H1 (cell line): ENCODE measurements at regions not wholly inside any gene's neighbourhood (a gene's known extent, or its start where the extent isn't known, plus 50 kb on each side); places are given as distances from the start of the nearest gene placed in this dataset.
A peak's percentile ranks its signal among the peaks of the same experiment; 100 is the strongest.

Experiments used
- CTCF ChIA-PET: fragments of 300-600 bp; sonication (Branson Sonifier 250); formaldehyde crosslinking; loops from one replicate; lab custom pipeline; 2021; ENCODE audit not compliant: partially characterized antibody; lab: Charles Lee
- POLR2A ChIA-PET: fragments of 300-600 bp; sonication (Branson Sonifier 250); formaldehyde crosslinking; loops from one replicate; lab custom pipeline; 2021; ENCODE audit warnings: inconsistent platforms; ENCODE audit not compliant: partially characterized antibody; lab: Charles Lee
- DNase-seq, 2 experiments: peaks; one replicate each; pipeline versions ENCODE4 v3.0.0 to v3.0.0-alpha.2; 2010 to 2022; ENCODE audit warnings: low spot score in 2 of 2, low read depth in 1 of 2, mixed read lengths in 1 of 2
- FAIRE-seq: peaks from 2 replicates; lab custom pipeline; 2011; peaks lifted over from hg19 to GRCh38; lab: Jason Lieb, UNC
- H2AFZ ChIP-seq: 2 replicates; pipeline ENCODE4 v1.8.1; 2012; ENCODE audit warnings: low read length, inconsistent platforms
- H2AK5ac ChIP-seq: 2 replicates; pipeline ENCODE4 v1.6.1; 2013; ENCODE audit warnings: low read depth, low read length
- H2BK120ac ChIP-seq: replicated peaks from 2 replicates; pipeline ENCODE3; 2013; ENCODE audit warnings: low read depth, low read length, inconsistent platforms
- H2BK12ac ChIP-seq: 2 replicates; pipeline ENCODE4 v1.6.1; 2013; ENCODE audit warnings: low read depth, low read length
- H2BK15ac ChIP-seq: 2 replicates; pipeline ENCODE4 v1.6.1; 2013; ENCODE audit warnings: low read length
- H2BK20ac ChIP-seq: 2 replicates; pipeline ENCODE4 v1.6.1; 2013; ENCODE audit warnings: low read length
- H2BK5ac ChIP-seq: 2 replicates; pipeline ENCODE4 v1.6.1; 2013; ENCODE audit warnings: low read depth, low read length
- H3K14ac ChIP-seq: 2 replicates; pipeline ENCODE4 v1.6.1; 2013; ENCODE audit warnings: inconsistent platforms; ENCODE audit not compliant: insufficient read length
- H3K18ac ChIP-seq: 2 replicates; pipeline ENCODE4 v1.6.1; 2013; ENCODE audit warnings: low read length; ENCODE audit errors: extremely low read depth
- H3K23ac ChIP-seq: 2 replicates; pipeline ENCODE4 v1.6.1; 2013; ENCODE audit warnings: inconsistent platforms; ENCODE audit not compliant: insufficient read length
- H3K23me2 ChIP-seq: 2 replicates; pipeline ENCODE4 v1.6.1; 2013; ENCODE audit warnings: low read depth, low read length
- H3K27ac ChIP-seq: 2 replicates; pipeline ENCODE4 v1.6.1; 2011; ENCODE audit warnings: low read depth, low read length, inconsistent platforms
- H3K27me3 ChIP-seq, 4 experiments: replicated peaks in 1 of 4; 1 replicate in 1 of 4; 2 replicates in 3 of 4; pipeline versions ENCODE4 v1.6.1 to v1.8.1; 2011 to 2013; ENCODE audit warnings: low read length in 3 of 4, mild to moderate bottlenecking in 3 of 4, inconsistent platforms in 2 of 4, mixed read lengths in 2 of 4, moderate library complexity in 1 of 4; ENCODE audit not compliant: control insufficient read depth in 3 of 4, insufficient read depth in 3 of 4; ENCODE audit errors: extremely low read depth in 1 of 4
- H3K36me3 ChIP-seq, 4 experiments: 2 replicates each; pipeline versions ENCODE4 v1.6.1 to v1.8.1; 2011 to 2013; ENCODE audit warnings: mild to moderate bottlenecking in 4 of 4, low read length in 3 of 4, moderate library complexity in 2 of 4, control low read depth in 1 of 4, inconsistent platforms in 1 of 4; ENCODE audit not compliant: insufficient read depth in 4 of 4, control insufficient read depth in 2 of 4
- H3K4ac ChIP-seq: replicated peaks from 2 replicates; pipeline ENCODE3; 2013; ENCODE audit warnings: low read length, low read depth, mixed read lengths, inconsistent platforms; ENCODE audit not compliant: insufficient read length
- H3K4me1 ChIP-seq, 4 experiments: replicated peaks in 1 of 4; 1 replicate in 1 of 4; 2 replicates in 3 of 4; pipeline versions ENCODE4 v1.6.1 to v1.8.1; 2011 to 2013; ENCODE audit warnings: low read length in 3 of 4, inconsistent platforms in 2 of 4, mixed read lengths in 1 of 4; ENCODE audit not compliant: insufficient read depth in 4 of 4, control insufficient read depth in 3 of 4
- H3K4me2 ChIP-seq, 2 experiments: 2 replicates each; pipeline versions ENCODE4 v1.6.1 to v1.8.1; 2011 to 2013; ENCODE audit warnings: low read depth in 2 of 2, low read length in 2 of 2, control low read depth in 1 of 2, inconsistent platforms in 1 of 2, mild to moderate bottlenecking in 1 of 2; ENCODE audit not compliant: insufficient read depth in 1 of 2
- H3K4me3 ChIP-seq, 4 experiments: fragments of 200-600, 300-600 bp in 1 of 4; sonication (generic), shearing (Covaris generic), sonication (Bioruptor Twin) in 1 of 4; 2 replicates each; pipeline versions ENCODE4 v1.5.1 to v1.8.1; 2011 to 2016; ENCODE audit warnings: low read length in 4 of 4, low read depth in 3 of 4, control low read depth in 2 of 4, inconsistent platforms in 2 of 4, mild to moderate bottlenecking in 2 of 4, mixed read lengths in 1 of 4, moderate library complexity in 1 of 4; ENCODE audit not compliant: insufficient read depth in 2 of 4; ENCODE audit errors: extremely low read depth in 1 of 4
- H3K56ac ChIP-seq: replicated peaks from 2 replicates; pipeline ENCODE3; 2013; ENCODE audit warnings: low read depth, mild to moderate bottlenecking, mixed read lengths, low read length, inconsistent platforms; ENCODE audit not compliant: insufficient read length
- H3K79me1 ChIP-seq: 2 replicates; pipeline ENCODE4 v1.6.1; 2013; ENCODE audit warnings: low read depth, low read length, control low read depth
- H3K79me2 ChIP-seq, 2 experiments: 2 replicates each; pipeline versions ENCODE4 v1.6.1 to v1.8.1; 2012 to 2013; ENCODE audit warnings: low read length in 2 of 2, mild to moderate bottlenecking in 2 of 2, inconsistent platforms in 1 of 2; ENCODE audit not compliant: insufficient read depth in 2 of 2, control insufficient read depth in 1 of 2
- H3K9ac ChIP-seq, 4 experiments: replicated peaks in 1 of 4; 1 replicate in 1 of 4; 2 replicates in 3 of 4; pipeline versions ENCODE4 v1.6.1 to v1.8.1; 2011 to 2013; ENCODE audit warnings: low read depth in 3 of 4, low read length in 3 of 4, control low read depth in 2 of 4, mild to moderate bottlenecking in 2 of 4, moderate library complexity in 2 of 4, inconsistent platforms in 1 of 4; ENCODE audit errors: extremely low read depth in 1 of 4
- H3K9me3 ChIP-seq, 2 experiments: 2 replicates each; pipeline versions ENCODE4 v1.6.1 to v1.8.1; 2012 to 2013; ENCODE audit warnings: mild to moderate bottlenecking in 2 of 2, moderate library complexity in 2 of 2, control low read depth in 1 of 2, inconsistent platforms in 1 of 2, low read depth in 1 of 2, low read length in 1 of 2, mixed read lengths in 1 of 2; ENCODE audit not compliant: insufficient read depth in 2 of 2
- H4K20me1 ChIP-seq, 2 experiments: replicated peaks in 1 of 2; 2 replicates each; pipeline versions ENCODE3 to v1.8.1; 2011 to 2013; ENCODE audit warnings: inconsistent platforms in 2 of 2, low read length in 2 of 2, mild to moderate bottlenecking in 1 of 2; ENCODE audit not compliant: insufficient read depth in 2 of 2, control insufficient read depth in 1 of 2
- H4K5ac ChIP-seq: 2 replicates; pipeline ENCODE4 v1.6.1; 2013; ENCODE audit warnings: low read length, low read depth, mixed read lengths, inconsistent platforms; ENCODE audit not compliant: insufficient read length
- H4K8ac ChIP-seq: 2 replicates; pipeline ENCODE4 v1.8.0; 2013; ENCODE audit warnings: mild to moderate bottlenecking, moderate library complexity, low read length, inconsistent platforms; ENCODE audit not compliant: insufficient read depth; ENCODE audit errors: extremely low read depth
- H4K91ac ChIP-seq: replicated peaks from 2 replicates; pipeline ENCODE3; 2013; ENCODE audit warnings: low read length, mixed read lengths, inconsistent platforms; ENCODE audit not compliant: insufficient read length
- BRCA1 ChIP-seq: IDR thresholded peaks from 2 replicates; pipeline ENCODE4 v1.6.1; 2012; ENCODE audit warnings: low read depth, low read length, improper control_type of control experiment
- KDM1A ChIP-seq: fragments of 200-600, 300-600 bp; sonication (generic); IDR thresholded peaks from 2 replicates; pipeline ENCODE4 v1.7.1; 2016; ENCODE audit warnings: mild to moderate bottlenecking, low read length, borderline replicate concordance
- TAF1 ChIP-seq: IDR thresholded peaks from 2 replicates; pipeline ENCODE4 v1.6.1; 2011; ENCODE audit warnings: mild to moderate bottlenecking, low read depth, low read length
- YY1 ChIP-seq: IDR thresholded peaks from 2 replicates; pipeline ENCODE4 v1.6.1; 2011; ENCODE audit warnings: low read depth, mild to moderate bottlenecking, low read length
- WGBS, 2 experiments: shearing (Covaris generic) in 1 of 2; methylation state at CpG; one replicate each; pipeline versions ENCODE4 v1.1.6 to v1.1.7; 2013 to 2015; ENCODE audit warnings: low lambda C conversion rate in 2 of 2, mixed read lengths in 2 of 2, inconsistent platforms in 1 of 2, low coverage in 1 of 2, missing lambda C conversion rate in 1 of 2; ENCODE audit not compliant: insufficient replicate concordance in 2 of 2, insufficient coverage in 1 of 2, insufficient read length in 1 of 2; ENCODE audit errors: extremely low coverage in 1 of 2, missing lambda C conversion rate in 1 of 2; 5-methylcytosine and 5-hydroxymethylcytosine counted together

DNA sequence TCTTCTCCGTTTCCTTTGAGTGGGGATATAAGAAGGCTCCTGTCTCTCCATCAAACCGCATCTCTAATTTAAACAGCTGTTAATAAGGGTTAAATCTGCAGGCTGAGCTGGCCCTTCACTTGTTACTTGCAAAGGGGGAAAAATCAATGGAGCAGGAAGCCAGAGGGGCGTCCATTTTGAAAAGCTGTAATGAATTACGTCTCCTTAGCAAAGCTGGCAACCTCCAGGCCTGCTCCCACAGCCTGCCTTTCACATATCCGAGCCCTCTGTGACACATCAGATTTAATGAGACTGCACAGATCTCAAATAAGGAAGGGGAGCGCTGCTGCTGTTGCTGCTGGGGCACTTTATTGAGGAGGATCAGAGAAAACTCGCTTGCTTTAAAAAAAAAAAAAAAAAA is 320.8 kb downstream of the BLID start:
- H3K4me1 ChIP-seq = peaks cover 2 to 8% (median 5%) of the 10 kb centered on the region in 4 experiments; a peak in 6 of 7 replicates
- H2BK5ac ChIP-seq = no peak overlapping the region; the same call in 1 of the 2 replicates
- H3K9ac ChIP-seq = no peak overlapping the region
- DNase-seq (no peak), FAIRE-seq (no peak)
- H2BK15ac ChIP-seq = no peak overlapping the region
- H4K5ac ChIP-seq = no peak overlapping the region
- H3K79me1 ChIP-seq = no peaks in the 10 kb centered on the region
- no peak overlapping the region; the same call in 1 of the 2 replicates for H2BK12ac ChIP-seq
- no peak for TF ChIP-seq KDM1A
- no peak for TF ChIP-seq BRCA1
- 0 out of 2 replicates have a peak, but pooled peaks have one; percentile 19 for TF ChIP-seq YY1
- no peak for TF ChIP-seq TAF1
- H3K18ac ChIP-seq = no peak overlapping the region
- no peak overlapping the region for H4K91ac ChIP-seq
- H3K4me2 ChIP-seq = no peak overlapping the region
- ChIA-PET CTCF (interaction anchor here (0.7 kb wide), 1 partner anchor 302 kb away, joined by 3 read pairs; no protein-coding TSS in a partner anchor), POLR2A (no interaction called here)
- 89% methylated on average over 7 of the region's 7 CpGs; no CpG with 5 or more reads in 1 of the 2 experiments for WGBS, 2 experiments
- H2BK20ac ChIP-seq = no peak overlapping the region
- H3K27ac ChIP-seq = no peak overlapping the region
- H2AK5ac ChIP-seq = no peak overlapping the region
- H3K23ac ChIP-seq = no peak overlapping the region
- no peaks in the 10 kb centered on the region for H3K23me2 ChIP-seq
- no peaks in the 10 kb centered on the region for H4K20me1 ChIP-seq
- no peak overlapping the region for H2BK120ac ChIP-seq
- H3K9me3 ChIP-seq = peaks cover 8 to 12% of the 10 kb centered on the region in 2 experiments; a peak in 3 of 4 replicates
- no peak overlapping the region for H4K8ac ChIP-seq
- no peak overlapping the region for H3K56ac ChIP-seq
- no peaks in the 10 kb centered on the region; a peak in 1 of 7 replicates for H3K27me3 ChIP-seq
- H3K14ac ChIP-seq = no peak overlapping the region
- peak overlapping the region; percentile 31; the same call in 1 of the 2 replicates for H2AFZ ChIP-seq
- peaks cover 0 to 4% (median 0%) of the 10 kb centered on the region in 4 experiments; a peak in 3 of 8 replicates for H3K36me3 ChIP-seq
- H3K4ac ChIP-seq = no peak overlapping the region
- H3K4me3 ChIP-seq = no peak overlapping the region
- H3K79me2 ChIP-seq = no peaks in the 10 kb centered on the region
